ENCODE measurements at regions not wholly inside any gene's neighbourhood (a gene's known extent, or its start where the extent isn't known, plus 50 kb on each side); places are given as distances from the start of the nearest gene placed in this dataset.

DNA sequence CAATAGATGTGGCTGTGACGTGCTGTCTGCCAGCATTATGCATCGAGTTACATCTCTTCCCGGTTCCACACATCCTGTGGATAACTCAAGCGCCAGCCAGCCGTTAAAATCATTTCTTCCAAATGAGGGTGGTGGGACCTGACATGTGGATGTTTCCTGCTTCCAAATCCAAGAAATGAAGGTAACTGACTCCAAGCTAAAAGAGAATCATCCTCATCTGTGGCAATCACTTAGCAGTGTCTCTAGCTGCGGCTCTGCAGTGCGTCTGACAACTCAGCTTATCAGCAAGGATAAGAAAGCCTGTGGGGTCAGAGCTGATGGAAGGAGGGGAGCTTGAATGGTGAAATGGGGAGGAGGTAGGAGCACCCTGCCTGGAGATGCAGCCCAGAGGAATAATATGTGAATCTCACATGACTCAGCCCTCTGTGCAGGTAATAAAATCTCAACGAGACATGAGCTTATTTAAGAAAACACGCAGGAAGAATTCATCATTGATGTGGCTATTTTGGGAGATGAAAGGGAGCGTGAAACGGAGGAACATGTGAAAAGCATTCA, 382.2 kb upstream of the TRIB2 start:
- Mint-ChIP-seq H3K27me3 (peaks cover 13% of the 10 kb centered on the region), H3K27ac (no peak overlapping the region)

DNA sequence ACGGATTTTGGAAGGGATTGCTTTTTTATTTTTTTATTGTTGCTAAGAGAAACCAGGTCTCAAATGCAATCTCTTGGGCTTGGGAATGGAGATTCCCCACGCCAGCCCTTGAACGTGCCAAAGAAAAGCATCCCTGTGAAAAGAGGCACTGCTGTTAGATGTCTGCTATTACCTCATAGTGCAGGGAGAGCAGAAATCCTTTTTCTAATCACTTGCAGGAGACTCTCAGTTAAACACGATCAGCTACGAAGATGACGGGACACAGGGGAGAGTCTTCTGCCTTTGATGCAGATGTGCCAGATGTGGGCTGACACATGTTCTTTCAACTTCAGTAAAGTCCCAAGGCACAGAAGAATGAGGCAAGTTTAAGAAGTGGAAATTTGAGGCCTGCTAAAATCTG, 381.6 kb upstream of the TRIB2 start:
- no peak overlapping the region for H3K27ac Mint-ChIP-seq
- H3K4me3 Mint-ChIP-seq: no peak overlapping the region
- no peak for DNase-seq
- H3K36me3 Mint-ChIP-seq: no peaks in the 10 kb centered on the region
- peaks cover 13% of the 10 kb centered on the region for H3K4me1 Mint-ChIP-seq
- H3K27me3 Mint-ChIP-seq: peaks cover 13% of the 10 kb centered on the region
- H3K9me3 Mint-ChIP-seq: no peaks in the 10 kb centered on the region

More for the DNA sequence above, 382.2 kb upstream of the TRIB2 start:
- DNase-seq: no peak
- H3K9me3 Mint-ChIP-seq: no peaks in the 10 kb centered on the region
- H3K4me3 Mint-ChIP-seq: no peak overlapping the region
- H3K36me3 Mint-ChIP-seq: no peaks in the 10 kb centered on the region
- H3K4me1 Mint-ChIP-seq: peaks cover 13% of the 10 kb centered on the region

DNA sequence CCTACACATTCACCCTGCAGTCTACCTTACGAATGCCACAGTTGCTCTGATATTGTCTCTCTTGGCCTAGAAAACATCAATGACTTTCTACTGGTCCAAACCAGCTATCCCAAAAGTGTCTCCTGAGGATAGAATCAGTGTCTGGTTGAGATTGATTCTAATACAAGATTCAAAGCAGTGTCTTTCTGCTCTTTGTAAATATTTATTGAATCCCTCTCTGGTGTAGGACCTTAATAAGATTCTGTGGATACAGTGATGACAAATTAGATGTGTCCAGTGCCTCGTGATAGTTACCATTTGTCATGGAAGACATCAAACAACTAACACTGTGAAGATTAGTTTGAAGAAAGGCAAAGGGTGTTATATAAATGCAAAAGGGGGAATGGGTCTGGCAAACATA, 380.7 kb upstream of the TRIB2 start:
- no peak overlapping the region for H3K4me3 Mint-ChIP-seq
- no peak for DNase-seq
- H3K27ac Mint-ChIP-seq: no peak overlapping the region
- H3K9me3 Mint-ChIP-seq: no peaks in the 10 kb centered on the region
- H3K4me1 Mint-ChIP-seq: peaks cover 13% of the 10 kb centered on the region
- H3K27me3 Mint-ChIP-seq: peaks cover 13% of the 10 kb centered on the region
- H3K36me3 Mint-ChIP-seq: no peaks in the 10 kb centered on the region

DNA sequence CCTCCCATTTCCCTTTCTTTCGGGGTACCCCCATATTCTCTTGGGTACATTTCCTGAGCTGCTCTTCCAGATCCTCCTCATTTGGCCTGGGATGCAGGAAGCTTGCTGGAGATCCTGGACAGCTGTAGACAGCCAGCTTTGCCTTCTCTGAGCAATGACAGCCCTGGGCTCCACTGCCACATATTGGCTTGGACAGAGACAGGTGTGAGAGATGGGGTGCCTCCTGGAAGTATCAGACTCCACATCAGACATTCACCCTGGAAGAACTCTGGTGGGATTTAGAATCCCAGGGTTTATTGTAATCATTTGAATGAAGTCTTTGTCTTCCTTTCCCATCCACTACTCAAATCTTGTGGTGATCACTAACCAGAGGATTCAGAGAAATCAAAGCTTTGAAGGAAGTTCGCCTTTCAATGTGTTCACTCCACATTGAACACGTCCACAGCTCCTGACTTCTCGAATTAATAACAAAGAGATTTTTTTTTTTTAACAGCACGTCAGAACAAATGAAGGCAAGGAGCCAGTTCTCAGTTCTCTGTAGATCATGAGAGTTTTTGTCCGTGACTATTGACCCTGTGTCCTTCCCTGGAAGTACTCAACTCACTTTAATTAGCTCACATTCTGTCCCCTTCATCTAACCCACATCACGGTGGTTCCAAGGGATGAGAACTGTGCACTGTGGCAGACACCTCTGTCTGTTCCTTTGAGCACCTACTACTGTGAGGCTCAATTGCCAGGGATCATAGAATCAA, 377.6 kb upstream of the TRIB2 start:
- no peak for DNase-seq
- Mint-ChIP-seq H3K4me3 (no peak overlapping the region), H3K36me3 (no peaks in the 10 kb centered on the region), H3K4me1 (peaks cover 10% of the 10 kb centered on the region), H3K27ac (no peak overlapping the region), H3K27me3 (peaks cover 4% of the 10 kb centered on the region), H3K9me3 (no peaks in the 10 kb centered on the region)

DNA sequence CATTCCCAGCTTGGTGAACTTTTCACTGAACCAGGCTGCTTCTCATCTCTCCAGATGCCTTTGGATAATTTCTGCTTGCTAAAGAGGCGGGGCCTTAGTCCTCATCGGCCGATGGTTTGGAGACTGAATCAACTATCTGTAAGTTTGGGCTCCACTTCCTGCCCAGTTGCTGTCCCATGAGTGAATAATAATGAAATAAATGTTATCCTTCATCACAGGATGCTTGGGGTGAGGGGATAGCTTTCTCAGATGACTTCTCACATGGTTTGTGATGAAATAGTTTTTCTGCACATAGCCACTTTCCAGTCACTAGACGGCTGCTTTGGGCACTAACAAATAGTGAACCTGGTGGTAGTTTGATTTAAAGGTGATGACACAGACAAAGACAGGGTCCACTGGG, 376.6 kb upstream of the TRIB2 start:
- Mint-ChIP-seq H3K9me3 (peaks cover 1% of the 10 kb centered on the region), H3K27ac (no peak overlapping the region), H3K4me3 (no peak overlapping the region), H3K27me3 (no peaks in the 10 kb centered on the region), H3K4me1 (no peaks in the 10 kb centered on the region), H3K36me3 (peaks cover 3% of the 10 kb centered on the region)
- no peak for DNase-seq

DNA sequence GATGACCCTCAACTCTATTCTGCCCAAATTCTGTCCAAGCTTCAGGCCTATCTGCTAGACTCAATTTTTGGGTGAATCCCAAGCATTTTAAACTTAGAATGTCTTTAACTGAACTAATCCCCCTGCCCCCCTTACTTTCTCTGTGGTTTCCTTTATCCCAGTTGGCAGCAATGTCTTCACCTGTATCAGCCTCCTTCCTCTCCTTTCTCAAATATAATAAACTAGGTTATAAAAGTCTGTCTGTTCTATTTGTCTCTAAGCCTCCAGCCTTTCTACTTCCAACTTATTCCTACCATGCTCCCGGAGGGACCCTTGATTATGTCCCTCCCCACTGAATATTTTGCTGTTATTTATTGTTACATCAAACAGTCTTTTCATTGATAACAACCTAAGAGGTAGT, 375.5 kb upstream of the TRIB2 start:
- no peak for DNase-seq
- Mint-ChIP-seq H3K9me3 (peaks cover 3% of the 10 kb centered on the region), H3K27me3 (no peaks in the 10 kb centered on the region), H3K4me3 (no peak overlapping the region), H3K27ac (no peak overlapping the region), H3K4me1 (no peaks in the 10 kb centered on the region), H3K36me3 (peaks cover 3% of the 10 kb centered on the region)

DNA sequence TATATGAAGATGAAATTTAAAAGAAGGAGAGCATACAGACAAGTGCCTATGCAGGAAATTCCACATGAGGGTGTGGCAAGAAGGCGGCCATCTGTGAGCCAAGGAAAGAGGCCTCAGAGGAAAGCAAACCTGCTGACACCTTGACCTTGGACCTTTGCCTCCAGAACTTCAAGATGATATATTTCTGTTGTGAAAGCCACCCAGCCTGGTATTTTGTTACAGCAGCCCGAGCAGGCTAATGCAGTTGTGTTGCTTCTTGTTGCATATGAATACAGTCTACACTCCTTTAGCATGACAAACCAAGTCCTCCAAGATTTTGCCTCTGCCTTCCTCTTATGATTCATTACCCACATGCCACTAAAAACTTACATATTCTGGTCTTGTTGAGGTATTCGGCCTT, 374.8 kb upstream of the TRIB2 start:
- Mint-ChIP-seq H3K4me1 (no peaks in the 10 kb centered on the region), H3K4me3 (no peak overlapping the region), H3K36me3 (peaks cover 3% of the 10 kb centered on the region)

DNA sequence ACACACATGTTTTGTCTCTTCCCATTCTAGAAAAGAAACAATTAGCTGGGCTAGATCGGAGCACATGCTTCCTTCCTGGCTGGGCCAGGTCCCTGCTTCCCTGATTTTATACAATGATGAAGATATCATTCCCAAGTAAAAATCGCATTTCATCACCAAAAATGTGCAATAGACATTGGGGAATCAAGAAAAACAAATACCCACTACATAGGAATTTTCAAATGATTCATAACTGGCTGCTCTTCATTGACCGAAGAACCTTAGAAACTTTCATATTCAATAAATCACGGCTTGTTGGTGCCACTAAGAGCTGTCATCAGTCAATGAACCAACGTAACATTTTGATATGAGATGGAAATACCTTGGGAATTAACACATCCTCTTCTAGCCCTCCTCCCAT, 373.6 kb upstream of the TRIB2 start:
- no peaks in the 10 kb centered on the region for H3K27me3 Mint-ChIP-seq
- H3K4me3 Mint-ChIP-seq: no peak overlapping the region
- peaks cover 4% of the 10 kb centered on the region for H3K4me1 Mint-ChIP-seq
- peaks cover 3% of the 10 kb centered on the region for H3K36me3 Mint-ChIP-seq
- no peak for DNase-seq
- no peak overlapping the region for H3K27ac Mint-ChIP-seq
- H3K9me3 Mint-ChIP-seq: peaks cover 3% of the 10 kb centered on the region

More for the DNA sequence above, 374.8 kb upstream of the TRIB2 start:
- H3K27me3 Mint-ChIP-seq: no peaks in the 10 kb centered on the region
- H3K9me3 Mint-ChIP-seq: peaks cover 3% of the 10 kb centered on the region
- no peak overlapping the region for H3K27ac Mint-ChIP-seq
- no peak for DNase-seq

DNA sequence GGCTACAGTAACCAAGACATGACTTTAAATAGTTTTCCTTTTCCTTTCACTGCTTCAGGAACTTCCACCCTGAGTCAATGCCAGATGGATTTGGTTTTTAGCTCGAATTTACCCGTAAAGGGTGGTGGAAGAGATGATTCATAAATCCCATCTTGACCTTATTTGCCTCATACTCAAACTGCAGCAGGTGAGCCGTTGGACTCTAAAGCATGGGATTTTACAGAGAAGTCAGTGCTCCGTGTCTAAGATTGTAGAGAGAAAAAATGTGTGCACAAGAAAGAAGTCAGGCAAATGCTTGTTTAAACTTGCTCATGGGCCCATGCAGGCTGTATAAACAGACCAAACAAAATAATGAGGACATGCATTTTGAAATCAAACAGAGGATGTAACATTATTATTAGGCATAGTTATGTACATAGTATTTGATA, 369.7 kb upstream of the TRIB2 start:
- DNase-seq: no peak
- H3K36me3 Mint-ChIP-seq: peaks cover 3% of the 10 kb centered on the region
- peaks cover 5% of the 10 kb centered on the region for H3K4me1 Mint-ChIP-seq
- H3K9me3 Mint-ChIP-seq: peaks cover 3% of the 10 kb centered on the region
- no peak overlapping the region for H3K4me3 Mint-ChIP-seq
- no peak overlapping the region for H3K27ac Mint-ChIP-seq
- H3K27me3 Mint-ChIP-seq: no peaks in the 10 kb centered on the region

DNA sequence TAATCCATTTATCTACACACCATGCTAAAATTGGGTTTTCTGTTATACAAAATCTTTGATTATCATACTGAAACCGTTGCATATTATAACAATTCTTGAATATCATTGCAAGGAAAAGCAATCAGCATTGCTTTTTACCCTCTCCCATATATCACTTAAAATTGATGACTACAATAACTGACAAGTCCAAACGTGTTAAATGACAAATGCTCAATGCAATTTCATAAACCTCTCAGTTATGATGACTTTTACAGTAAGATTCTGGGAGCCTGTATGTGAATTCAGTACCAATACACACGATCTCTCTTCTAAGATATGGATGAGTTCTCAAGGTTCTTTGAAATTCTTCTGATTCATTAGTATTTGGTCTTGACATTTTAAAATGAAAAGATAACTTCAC, 368.5 kb upstream of the TRIB2 start:
- no peak overlapping the region for H3K27ac Mint-ChIP-seq
- H3K36me3 Mint-ChIP-seq: peaks cover 3% of the 10 kb centered on the region
- peaks cover 5% of the 10 kb centered on the region for H3K4me1 Mint-ChIP-seq
- H3K4me3 Mint-ChIP-seq: no peak overlapping the region
- no peaks in the 10 kb centered on the region for H3K27me3 Mint-ChIP-seq
- DNase-seq: no peak
- H3K9me3 Mint-ChIP-seq: peaks cover 3% of the 10 kb centered on the region

DNA sequence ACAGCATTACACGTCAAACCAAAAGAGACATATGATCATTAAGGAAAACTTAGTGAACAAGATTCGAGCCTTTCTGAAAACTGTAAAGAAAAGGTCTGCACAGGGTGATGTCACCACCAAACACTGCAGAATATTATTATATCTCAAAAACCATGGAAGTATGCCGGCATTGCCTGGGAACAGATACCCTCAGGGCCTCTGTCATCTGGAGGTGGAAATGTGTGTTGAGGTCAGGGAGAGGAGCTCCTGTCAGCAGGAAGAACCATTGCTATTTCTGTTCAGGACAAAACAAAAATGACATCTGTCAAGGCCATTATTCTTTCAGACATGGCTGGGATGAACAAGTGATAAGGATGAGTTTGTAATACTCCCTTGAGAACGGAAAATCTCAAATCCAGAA, 365.9 kb upstream of the TRIB2 start:
- no peaks in the 10 kb centered on the region for H3K36me3 Mint-ChIP-seq
- H3K27me3 Mint-ChIP-seq: no peaks in the 10 kb centered on the region
- peaks cover under 1% of the 10 kb centered on the region for H3K9me3 Mint-ChIP-seq
- no peak for DNase-seq
- no peak overlapping the region for H3K27ac Mint-ChIP-seq
- no peak overlapping the region for H3K4me3 Mint-ChIP-seq
- H3K4me1 Mint-ChIP-seq: peaks cover 5% of the 10 kb centered on the region

DNA sequence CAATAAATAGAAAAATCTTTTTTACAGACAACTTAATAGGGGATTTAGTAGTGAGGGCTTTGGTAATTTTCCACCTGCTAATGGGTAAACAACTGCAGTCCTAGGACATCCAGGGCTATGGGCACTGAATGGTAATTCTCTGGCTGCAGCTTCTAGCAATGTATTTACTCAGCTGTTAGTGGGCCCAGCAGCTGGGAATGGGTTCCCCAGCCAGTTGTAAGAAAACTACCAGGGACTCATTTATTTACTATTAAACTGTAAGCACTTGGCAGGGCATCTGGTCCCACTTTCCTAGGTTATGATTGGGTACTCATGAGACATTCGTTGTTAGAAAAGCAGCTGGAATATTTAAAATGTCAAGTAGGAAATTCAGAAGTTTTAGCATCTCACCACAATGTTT, 363.8 kb upstream of the TRIB2 start:
- no peaks in the 10 kb centered on the region for H3K9me3 Mint-ChIP-seq
- no peak for DNase-seq
- H3K27ac Mint-ChIP-seq: no peak overlapping the region
- H3K36me3 Mint-ChIP-seq: no peaks in the 10 kb centered on the region
- H3K4me3 Mint-ChIP-seq: no peak overlapping the region
- H3K27me3 Mint-ChIP-seq: no peaks in the 10 kb centered on the region
- H3K4me1 Mint-ChIP-seq: peaks cover 1% of the 10 kb centered on the region

DNA sequence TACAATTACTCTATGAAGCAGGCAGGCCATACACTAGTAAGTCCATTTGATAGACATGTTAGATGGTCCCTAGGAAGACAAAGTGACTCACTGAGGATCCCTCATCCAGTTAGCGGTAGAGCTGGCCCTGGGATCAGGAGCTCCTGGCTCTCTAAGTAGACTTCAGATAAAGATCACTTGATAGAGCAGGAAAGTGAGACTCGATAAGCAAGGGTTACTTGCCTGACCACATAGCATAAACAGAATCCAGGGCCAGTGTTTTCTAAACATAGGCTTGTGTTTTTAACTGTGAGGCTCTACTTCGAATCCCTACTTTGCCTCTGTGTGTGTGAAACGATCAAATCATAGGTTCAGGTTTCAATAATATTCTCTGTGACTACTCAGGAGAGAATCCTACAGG, 355.2 kb upstream of the TRIB2 start:
- no peaks in the 10 kb centered on the region for H3K36me3 Mint-ChIP-seq
- H3K27me3 Mint-ChIP-seq: no peaks in the 10 kb centered on the region
- no peaks in the 10 kb centered on the region for H3K4me1 Mint-ChIP-seq
- H3K4me3 Mint-ChIP-seq: no peak overlapping the region
- H3K27ac Mint-ChIP-seq: no peak overlapping the region
- H3K9me3 Mint-ChIP-seq: peaks cover 5% of the 10 kb centered on the region
- DNase-seq: no peak

DNA sequence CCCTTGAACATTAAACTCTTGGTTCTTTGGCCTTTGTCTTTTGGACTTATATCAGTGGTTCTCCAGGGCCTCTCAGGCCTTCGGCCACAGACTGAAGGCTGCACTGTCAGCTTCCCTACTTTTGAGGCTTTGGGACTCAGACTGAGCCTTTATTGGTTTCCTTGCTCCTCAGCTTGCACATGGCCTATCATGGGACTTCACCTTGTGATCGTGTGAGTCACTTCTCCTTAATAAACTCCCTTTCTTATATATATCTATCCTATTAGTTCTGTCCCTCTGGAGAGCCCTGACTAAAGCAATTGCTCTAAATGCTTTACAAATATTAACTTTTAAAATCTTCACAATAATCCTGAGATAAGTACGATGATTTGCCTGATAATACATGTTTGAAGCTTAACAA, 353.6 kb upstream of the TRIB2 start:
- H3K36me3 Mint-ChIP-seq: no peaks in the 10 kb centered on the region
- H3K27me3 Mint-ChIP-seq: no peaks in the 10 kb centered on the region
- no peak overlapping the region for H3K27ac Mint-ChIP-seq
- H3K9me3 Mint-ChIP-seq: peaks cover 5% of the 10 kb centered on the region
- H3K4me1 Mint-ChIP-seq: no peaks in the 10 kb centered on the region
- no peak overlapping the region for H3K4me3 Mint-ChIP-seq
- no peak for DNase-seq

DNA sequence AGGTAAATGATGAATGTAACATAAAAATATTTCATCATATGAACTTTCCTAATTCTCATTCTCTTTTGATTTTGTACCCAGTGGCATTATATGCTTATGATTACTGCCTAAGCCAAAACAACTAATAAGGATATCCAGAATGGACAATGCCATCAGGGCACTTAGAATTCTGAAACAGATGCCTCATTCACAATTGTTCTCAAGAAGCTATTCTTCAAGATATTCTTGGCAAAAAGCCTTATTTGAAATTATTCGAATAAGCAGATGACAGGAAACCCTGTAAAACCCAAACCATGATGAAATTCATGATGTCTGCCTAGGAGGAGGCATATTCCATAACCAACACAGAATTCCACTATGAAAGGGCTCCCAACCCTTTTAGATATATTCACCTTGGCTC, 353.2 kb upstream of the TRIB2 start:
- no peak for DNase-seq
- H3K4me3 Mint-ChIP-seq: no peak overlapping the region
- no peak overlapping the region for H3K27ac Mint-ChIP-seq
- H3K4me1 Mint-ChIP-seq: no peaks in the 10 kb centered on the region
- no peaks in the 10 kb centered on the region for H3K27me3 Mint-ChIP-seq
- peaks cover 5% of the 10 kb centered on the region for H3K9me3 Mint-ChIP-seq
- H3K36me3 Mint-ChIP-seq: no peaks in the 10 kb centered on the region

DNA sequence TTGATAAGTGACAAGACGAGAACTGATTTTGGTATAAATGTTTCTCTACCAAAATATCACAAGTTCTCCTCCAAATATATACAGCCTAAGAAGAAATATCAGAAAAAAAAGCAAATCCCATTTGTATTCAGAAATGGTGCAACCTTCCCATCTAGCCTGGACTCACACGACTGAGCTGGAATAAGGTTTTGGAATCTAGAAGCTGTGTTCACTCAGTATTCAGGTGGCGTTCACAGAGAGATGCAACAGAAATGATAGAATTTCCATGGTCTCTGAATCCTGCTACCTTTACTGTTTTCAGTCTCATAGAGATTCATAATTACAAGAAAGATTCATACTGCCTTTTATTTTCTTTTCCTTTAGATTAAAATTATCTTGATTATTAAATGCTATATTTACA, 347.2 kb upstream of the TRIB2 start:
- H3K9me3 Mint-ChIP-seq: peaks cover 5% of the 10 kb centered on the region
- no peaks in the 10 kb centered on the region for H3K27me3 Mint-ChIP-seq
- H3K4me1 Mint-ChIP-seq: no peaks in the 10 kb centered on the region
- H3K36me3 Mint-ChIP-seq: no peaks in the 10 kb centered on the region
- no peak overlapping the region for H3K27ac Mint-ChIP-seq
- no peak overlapping the region for H3K4me3 Mint-ChIP-seq
- DNase-seq: no peak

All from activated naive CD8-positive, alpha-beta T cell treated with anti-CD3 and anti-CD28 coated beads for 36 hours (primary cell).